Cardiac fibroblast (primary cell): ENCODE measurements at regions not wholly inside any gene's neighbourhood (a gene's known extent, or its start where the extent isn't known, plus 50 kb on each side); places are given as distances from the start of the nearest gene placed in this dataset.
A peak's percentile ranks its signal among the peaks of the same experiment; 100 is the strongest.

Source experiments
- DNase-seq, 2 donors: peaks; one replicate each; pipeline versions ENCODE4 v3.0.0 to v3.0.0-alpha.2; 2010; ENCODE audit warnings: low read depth in 2 of 2
- H3K4me3 ChIP-seq, 2 donors: replicated peaks in 1 of 2; 1 replicate in 1 of 2; 2 replicates in 1 of 2; pipeline ENCODE4 v1.5.1; 2011; ENCODE audit warnings: low read depth in 2 of 2, low read length in 2 of 2, mild to moderate bottlenecking in 2 of 2, moderate library complexity in 1 of 2
- TF ChIP-seq, protein P1 (sequence below): IDR thresholded peaks from one replicate; pipeline ENCODE4 v1.5.1; 2011; ENCODE audit warnings: low read depth, mild to moderate bottlenecking, low read length, inconsistent platforms

DNA sequence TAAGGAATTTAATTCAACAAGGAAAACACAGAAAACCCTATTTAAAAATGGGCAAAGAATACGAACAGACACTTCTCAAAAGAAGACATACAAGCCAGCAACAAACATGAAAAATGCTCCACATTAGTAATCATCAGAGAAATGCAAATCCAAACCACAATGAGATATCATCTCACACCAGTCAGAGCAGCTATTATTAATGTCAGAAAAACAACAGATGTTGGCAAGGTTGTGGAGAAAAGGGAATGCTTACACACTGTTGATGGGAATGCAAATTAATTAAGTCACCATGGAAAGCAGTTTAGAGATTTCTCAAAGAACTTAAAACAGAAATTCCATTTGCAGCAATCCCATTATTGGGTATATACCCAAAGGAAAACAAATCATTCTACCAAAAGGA, 55.2 kb downstream of the GCC1 start:
- no peak for DNase-seq
- H3K4me3 ChIP-seq = no peak overlapping the region
- TF ChIP-seq, protein P1, sequence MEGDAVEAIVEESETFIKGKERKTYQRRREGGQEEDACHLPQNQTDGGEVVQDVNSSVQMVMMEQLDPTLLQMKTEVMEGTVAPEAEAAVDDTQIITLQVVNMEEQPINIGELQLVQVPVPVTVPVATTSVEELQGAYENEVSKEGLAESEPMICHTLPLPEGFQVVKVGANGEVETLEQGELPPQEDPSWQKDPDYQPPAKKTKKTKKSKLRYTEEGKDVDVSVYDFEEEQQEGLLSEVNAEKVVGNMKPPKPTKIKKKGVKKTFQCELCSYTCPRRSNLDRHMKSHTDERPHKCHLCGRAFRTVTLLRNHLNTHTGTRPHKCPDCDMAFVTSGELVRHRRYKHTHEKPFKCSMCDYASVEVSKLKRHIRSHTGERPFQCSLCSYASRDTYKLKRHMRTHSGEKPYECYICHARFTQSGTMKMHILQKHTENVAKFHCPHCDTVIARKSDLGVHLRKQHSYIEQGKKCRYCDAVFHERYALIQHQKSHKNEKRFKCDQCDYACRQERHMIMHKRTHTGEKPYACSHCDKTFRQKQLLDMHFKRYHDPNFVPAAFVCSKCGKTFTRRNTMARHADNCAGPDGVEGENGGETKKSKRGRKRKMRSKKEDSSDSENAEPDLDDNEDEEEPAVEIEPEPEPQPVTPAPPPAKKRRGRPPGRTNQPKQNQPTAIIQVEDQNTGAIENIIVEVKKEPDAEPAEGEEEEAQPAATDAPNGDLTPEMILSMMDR = no peak

DNA sequence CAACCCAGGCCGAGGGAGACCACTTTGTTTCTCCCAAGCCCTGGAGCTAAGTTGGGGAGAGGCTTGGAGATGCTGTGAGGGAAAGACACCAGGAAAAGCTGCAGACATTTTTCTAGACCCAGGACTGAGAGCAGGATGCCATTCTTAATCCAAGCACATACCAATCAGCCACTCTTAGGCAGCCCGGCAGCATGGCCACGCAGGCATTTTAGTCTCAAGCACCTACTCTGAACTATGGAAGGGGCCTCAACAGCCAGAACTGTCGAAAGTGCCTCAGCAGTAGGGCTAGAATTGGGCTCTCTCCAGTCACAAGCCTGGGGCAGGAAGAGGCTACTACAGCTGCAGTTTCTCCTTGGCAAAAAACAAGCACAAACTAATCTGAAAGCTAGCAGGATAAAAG, 57.8 kb downstream of the GCC1 start:
- H3K4me3 ChIP-seq = no peak overlapping the region
- no peak for DNase-seq
- TF ChIP-seq, protein P1 = no peak

DNA sequence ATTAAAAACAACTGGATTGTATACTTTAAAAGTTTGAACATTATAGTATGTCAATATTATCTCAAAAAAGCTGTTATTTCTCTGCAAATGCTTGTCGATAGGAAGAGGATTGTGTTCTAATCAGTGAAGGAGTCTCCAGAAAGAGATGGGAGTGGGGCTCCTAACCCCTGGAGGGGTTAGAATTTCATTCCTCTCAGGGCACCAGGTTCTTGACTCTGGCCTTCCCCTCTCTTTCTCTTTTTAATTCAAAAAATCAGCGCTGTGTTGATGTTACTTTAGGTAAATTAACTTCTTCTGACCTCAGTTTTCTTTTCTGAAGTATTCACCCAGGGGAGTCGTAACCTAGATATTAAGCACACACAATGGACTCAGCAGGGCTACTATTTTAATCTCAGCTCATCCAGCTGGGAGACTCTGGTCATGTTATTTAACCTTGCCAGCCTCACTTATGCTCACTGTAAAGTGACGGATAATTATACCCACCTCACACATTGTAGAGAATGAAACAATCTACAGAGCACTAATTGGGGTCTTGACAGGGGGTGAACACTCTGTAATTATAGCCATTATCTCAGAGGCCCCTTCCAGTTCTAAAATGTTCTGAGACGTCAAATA, 59.4 kb downstream of the GCC1 start:
- no peak for DNase-seq
- no peak overlapping the region for H3K4me3 ChIP-seq
- TF ChIP-seq, protein P1 = no peak

DNA sequence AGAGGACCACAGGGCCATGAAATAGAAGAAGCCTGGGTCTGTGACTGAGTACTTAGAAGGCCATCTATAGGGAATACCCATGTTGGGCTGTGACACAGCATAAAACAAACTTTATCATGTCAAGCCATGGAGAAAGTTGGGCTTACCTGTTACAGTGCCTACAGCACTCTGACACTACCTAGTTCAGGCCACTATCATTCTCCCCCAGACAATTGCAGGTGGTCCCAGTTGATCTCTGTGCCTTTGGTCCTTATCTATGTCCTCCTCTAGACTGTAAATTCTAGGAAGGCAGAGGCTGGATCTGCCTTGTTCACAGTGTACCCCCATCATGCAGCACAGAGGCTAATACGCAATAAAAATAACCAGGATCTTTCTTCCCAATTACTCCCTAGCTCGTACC, 69.1 kb downstream of the GCC1 start:
- no peak for DNase-seq
- H3K4me3 ChIP-seq = no peak overlapping the region
- TF ChIP-seq, protein P1 = no peak

DNA sequence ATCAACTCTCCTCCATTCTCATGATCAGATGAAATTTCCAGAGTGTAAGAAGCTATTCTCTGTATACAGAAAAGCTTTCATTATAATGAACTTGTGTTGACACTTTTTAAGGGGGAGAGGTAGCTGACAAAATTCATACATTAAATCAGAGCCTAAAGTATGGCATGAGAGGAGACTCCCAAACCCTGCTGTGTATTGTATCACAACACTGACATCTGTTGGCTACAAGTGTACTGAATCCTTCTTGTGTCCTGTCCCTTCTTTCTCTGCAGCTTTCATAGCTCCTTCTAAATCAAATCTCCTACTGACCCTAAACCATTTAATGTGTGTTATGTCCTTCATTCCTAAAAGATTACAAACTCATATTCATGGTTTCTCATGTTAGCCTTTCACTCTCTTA, 70.9 kb downstream of the GCC1 start:
- peak; percentile 56 to 66 for DNase-seq
- TF ChIP-seq, protein P1 = peak; percentile 29

DNA sequence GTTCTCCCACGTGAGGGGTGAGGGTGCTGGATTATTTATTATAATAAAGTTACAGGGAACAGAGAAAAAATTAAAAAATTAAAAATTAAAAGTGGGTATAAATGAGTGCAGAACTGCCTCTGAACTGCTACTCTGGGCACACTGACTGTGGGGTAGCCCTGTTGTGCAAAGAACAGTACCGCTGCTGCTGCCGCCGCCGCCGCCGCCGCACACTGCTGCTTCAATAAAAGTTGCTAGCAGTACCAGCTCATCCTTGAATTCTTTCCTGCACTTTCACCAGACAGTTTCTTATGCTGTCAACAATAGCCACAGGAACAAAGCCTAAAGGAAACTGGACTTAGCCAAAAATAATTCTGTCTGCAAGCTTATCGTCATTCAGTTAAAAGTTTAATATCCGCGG, 72.1 kb downstream of the GCC1 start:
- no peak overlapping the region for H3K4me3 ChIP-seq
- no peak for DNase-seq
- TF ChIP-seq, protein P1 = no peak

More for the DNA sequence above, 70.9 kb downstream of the GCC1 start:
- H3K4me3 ChIP-seq = no peak overlapping the region

DNA sequence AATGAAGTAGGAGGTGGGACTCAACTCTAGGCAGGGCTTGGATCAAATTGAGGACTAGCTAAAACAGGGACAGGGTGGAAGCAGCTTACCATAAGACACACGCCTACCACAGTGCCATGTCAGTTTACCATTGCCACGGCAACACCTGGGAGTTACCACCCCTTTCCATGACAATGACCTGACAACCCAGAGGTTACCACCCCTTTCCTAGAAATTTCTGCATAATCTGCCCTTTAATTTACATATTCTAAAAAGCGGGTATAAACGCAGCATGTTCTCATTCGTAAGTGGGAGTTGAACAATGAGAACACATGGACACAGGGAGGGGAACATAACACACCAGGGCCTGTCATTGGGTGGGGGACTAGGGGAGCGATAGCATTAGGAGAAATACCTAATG, 72.7 kb downstream of the GCC1 start:
- no peak overlapping the region for H3K4me3 ChIP-seq
- no peak for DNase-seq
- TF ChIP-seq, protein P1 = no peak
